H1 (cell line): ENCODE measurements at regions not wholly inside any gene's neighbourhood (a gene's known extent, or its start where the extent isn't known, plus 50 kb on each side); places are given as distances from the start of the nearest gene placed in this dataset.

ENCODE experiments used
- CTCF ChIA-PET: fragments of 300-600 bp; sonication (Branson Sonifier 250); formaldehyde crosslinking; loops from one replicate; lab custom pipeline; 2021; ENCODE audit not compliant: partially characterized antibody; lab: Charles Lee
- POLR2A ChIA-PET: fragments of 300-600 bp; sonication (Branson Sonifier 250); formaldehyde crosslinking; loops from one replicate; lab custom pipeline; 2021; ENCODE audit warnings: inconsistent platforms; ENCODE audit not compliant: partially characterized antibody; lab: Charles Lee
- DNase-seq, 2 experiments: peaks; one replicate each; pipeline versions ENCODE4 v3.0.0 to v3.0.0-alpha.2; 2010 to 2022; ENCODE audit warnings: low spot score in 2 of 2, low read depth in 1 of 2, mixed read lengths in 1 of 2
- FAIRE-seq: peaks from 2 replicates; lab custom pipeline; 2011; peaks lifted over from hg19 to GRCh38; lab: Jason Lieb, UNC
- H2AFZ ChIP-seq: 2 replicates; pipeline ENCODE4 v1.8.1; 2012; ENCODE audit warnings: low read length, inconsistent platforms
- H2AK5ac ChIP-seq: 2 replicates; pipeline ENCODE4 v1.6.1; 2013; ENCODE audit warnings: low read depth, low read length
- H2BK120ac ChIP-seq: replicated peaks from 2 replicates; pipeline ENCODE3; 2013; ENCODE audit warnings: low read depth, low read length, inconsistent platforms
- H2BK12ac ChIP-seq: 2 replicates; pipeline ENCODE4 v1.6.1; 2013; ENCODE audit warnings: low read depth, low read length
- H2BK15ac ChIP-seq: 2 replicates; pipeline ENCODE4 v1.6.1; 2013; ENCODE audit warnings: low read length
- H2BK20ac ChIP-seq: 2 replicates; pipeline ENCODE4 v1.6.1; 2013; ENCODE audit warnings: low read length
- H2BK5ac ChIP-seq: 2 replicates; pipeline ENCODE4 v1.6.1; 2013; ENCODE audit warnings: low read depth, low read length
- H3K14ac ChIP-seq: 2 replicates; pipeline ENCODE4 v1.6.1; 2013; ENCODE audit warnings: inconsistent platforms; ENCODE audit not compliant: insufficient read length
- H3K18ac ChIP-seq: 2 replicates; pipeline ENCODE4 v1.6.1; 2013; ENCODE audit warnings: low read length; ENCODE audit errors: extremely low read depth
- H3K23ac ChIP-seq: 2 replicates; pipeline ENCODE4 v1.6.1; 2013; ENCODE audit warnings: inconsistent platforms; ENCODE audit not compliant: insufficient read length
- H3K23me2 ChIP-seq: 2 replicates; pipeline ENCODE4 v1.6.1; 2013; ENCODE audit warnings: low read depth, low read length
- H3K27ac ChIP-seq: 2 replicates; pipeline ENCODE4 v1.6.1; 2011; ENCODE audit warnings: low read depth, low read length, inconsistent platforms
- H3K27me3 ChIP-seq, 4 experiments: replicated peaks in 1 of 4; 1 replicate in 1 of 4; 2 replicates in 3 of 4; pipeline versions ENCODE4 v1.6.1 to v1.8.1; 2011 to 2013; ENCODE audit warnings: low read length in 3 of 4, mild to moderate bottlenecking in 3 of 4, inconsistent platforms in 2 of 4, mixed read lengths in 2 of 4, moderate library complexity in 1 of 4; ENCODE audit not compliant: control insufficient read depth in 3 of 4, insufficient read depth in 3 of 4; ENCODE audit errors: extremely low read depth in 1 of 4
- H3K36me3 ChIP-seq, 4 experiments: 2 replicates each; pipeline versions ENCODE4 v1.6.1 to v1.8.1; 2011 to 2013; ENCODE audit warnings: mild to moderate bottlenecking in 4 of 4, low read length in 3 of 4, moderate library complexity in 2 of 4, control low read depth in 1 of 4, inconsistent platforms in 1 of 4; ENCODE audit not compliant: insufficient read depth in 4 of 4, control insufficient read depth in 2 of 4
- H3K4ac ChIP-seq: replicated peaks from 2 replicates; pipeline ENCODE3; 2013; ENCODE audit warnings: low read length, low read depth, mixed read lengths, inconsistent platforms; ENCODE audit not compliant: insufficient read length
- H3K4me1 ChIP-seq, 4 experiments: replicated peaks in 1 of 4; 1 replicate in 1 of 4; 2 replicates in 3 of 4; pipeline versions ENCODE4 v1.6.1 to v1.8.1; 2011 to 2013; ENCODE audit warnings: low read length in 3 of 4, inconsistent platforms in 2 of 4, mixed read lengths in 1 of 4; ENCODE audit not compliant: insufficient read depth in 4 of 4, control insufficient read depth in 3 of 4
- H3K4me2 ChIP-seq, 2 experiments: 2 replicates each; pipeline versions ENCODE4 v1.6.1 to v1.8.1; 2011 to 2013; ENCODE audit warnings: low read depth in 2 of 2, low read length in 2 of 2, control low read depth in 1 of 2, inconsistent platforms in 1 of 2, mild to moderate bottlenecking in 1 of 2; ENCODE audit not compliant: insufficient read depth in 1 of 2
- H3K4me3 ChIP-seq, 4 experiments: fragments of 200-600, 300-600 bp in 1 of 4; sonication (generic), shearing (Covaris generic), sonication (Bioruptor Twin) in 1 of 4; 2 replicates each; pipeline versions ENCODE4 v1.5.1 to v1.8.1; 2011 to 2016; ENCODE audit warnings: low read length in 4 of 4, low read depth in 3 of 4, control low read depth in 2 of 4, inconsistent platforms in 2 of 4, mild to moderate bottlenecking in 2 of 4, mixed read lengths in 1 of 4, moderate library complexity in 1 of 4; ENCODE audit not compliant: insufficient read depth in 2 of 4; ENCODE audit errors: extremely low read depth in 1 of 4
- H3K56ac ChIP-seq: replicated peaks from 2 replicates; pipeline ENCODE3; 2013; ENCODE audit warnings: low read depth, mild to moderate bottlenecking, mixed read lengths, low read length, inconsistent platforms; ENCODE audit not compliant: insufficient read length
- H3K79me1 ChIP-seq: 2 replicates; pipeline ENCODE4 v1.6.1; 2013; ENCODE audit warnings: low read depth, low read length, control low read depth
- H3K79me2 ChIP-seq, 2 experiments: 2 replicates each; pipeline versions ENCODE4 v1.6.1 to v1.8.1; 2012 to 2013; ENCODE audit warnings: low read length in 2 of 2, mild to moderate bottlenecking in 2 of 2, inconsistent platforms in 1 of 2; ENCODE audit not compliant: insufficient read depth in 2 of 2, control insufficient read depth in 1 of 2
- H3K9ac ChIP-seq, 4 experiments: replicated peaks in 1 of 4; 1 replicate in 1 of 4; 2 replicates in 3 of 4; pipeline versions ENCODE4 v1.6.1 to v1.8.1; 2011 to 2013; ENCODE audit warnings: low read depth in 3 of 4, low read length in 3 of 4, control low read depth in 2 of 4, mild to moderate bottlenecking in 2 of 4, moderate library complexity in 2 of 4, inconsistent platforms in 1 of 4; ENCODE audit errors: extremely low read depth in 1 of 4
- H3K9me3 ChIP-seq, 2 experiments: 2 replicates each; pipeline versions ENCODE4 v1.6.1 to v1.8.1; 2012 to 2013; ENCODE audit warnings: mild to moderate bottlenecking in 2 of 2, moderate library complexity in 2 of 2, control low read depth in 1 of 2, inconsistent platforms in 1 of 2, low read depth in 1 of 2, low read length in 1 of 2, mixed read lengths in 1 of 2; ENCODE audit not compliant: insufficient read depth in 2 of 2
- H4K20me1 ChIP-seq, 2 experiments: replicated peaks in 1 of 2; 2 replicates each; pipeline versions ENCODE3 to v1.8.1; 2011 to 2013; ENCODE audit warnings: inconsistent platforms in 2 of 2, low read length in 2 of 2, mild to moderate bottlenecking in 1 of 2; ENCODE audit not compliant: insufficient read depth in 2 of 2, control insufficient read depth in 1 of 2
- H4K5ac ChIP-seq: 2 replicates; pipeline ENCODE4 v1.6.1; 2013; ENCODE audit warnings: low read length, low read depth, mixed read lengths, inconsistent platforms; ENCODE audit not compliant: insufficient read length
- H4K8ac ChIP-seq: 2 replicates; pipeline ENCODE4 v1.8.0; 2013; ENCODE audit warnings: mild to moderate bottlenecking, moderate library complexity, low read length, inconsistent platforms; ENCODE audit not compliant: insufficient read depth; ENCODE audit errors: extremely low read depth
- H4K91ac ChIP-seq: replicated peaks from 2 replicates; pipeline ENCODE3; 2013; ENCODE audit warnings: low read length, mixed read lengths, inconsistent platforms; ENCODE audit not compliant: insufficient read length
- CTCF ChIP-seq, 3 experiments: IDR thresholded peaks; 1 replicate in 2 of 3; 2 replicates in 1 of 3; pipeline versions ENCODE4 v1.5.1 to v1.6.1; 2011; ENCODE audit warnings: low read length in 3 of 3, mild to moderate bottlenecking in 3 of 3, inconsistent platforms in 2 of 3, low read depth in 1 of 3, moderate library complexity in 1 of 3; ENCODE audit not compliant: insufficient read depth in 1 of 3; ENCODE audit errors: control extremely low read depth in 1 of 3
- PHF8 ChIP-seq: fragments of 200-600 bp; sonication (generic); conservative IDR thresholded peaks from 2 replicates; pipeline ENCODE4 v1.7.1; 2012; ENCODE audit warnings: low read depth, mild to moderate bottlenecking, inconsistent platforms, low read length, moderate library complexity
- RNF2 ChIP-seq: fragments of 200-900, 300-1000 bp; sonication (generic); IDR thresholded peaks from 2 replicates; pipeline ENCODE4 v1.7.1; 2016; ENCODE audit warnings: borderline replicate concordance, low read depth, mild to moderate bottlenecking, antibody characterized with exemption, low read length; ENCODE audit not compliant: poor library complexity, severe bottlenecking; ENCODE audit errors: missing control alignments
- SP1 ChIP-seq: IDR thresholded peaks from 2 replicates; pipeline ENCODE4 v1.6.1; 2011; ENCODE audit warnings: low read depth, low read length
- YY1 ChIP-seq: IDR thresholded peaks from 2 replicates; pipeline ENCODE4 v1.6.1; 2011; ENCODE audit warnings: low read depth, mild to moderate bottlenecking, low read length
- WGBS, 2 experiments: shearing (Covaris generic) in 1 of 2; methylation state at CpG; one replicate each; pipeline versions ENCODE4 v1.1.6 to v1.1.7; 2013 to 2015; ENCODE audit warnings: low lambda C conversion rate in 2 of 2, mixed read lengths in 2 of 2, inconsistent platforms in 1 of 2, low coverage in 1 of 2, missing lambda C conversion rate in 1 of 2; ENCODE audit not compliant: insufficient replicate concordance in 2 of 2, insufficient coverage in 1 of 2, insufficient read length in 1 of 2; ENCODE audit errors: extremely low coverage in 1 of 2, missing lambda C conversion rate in 1 of 2; 5-methylcytosine and 5-hydroxymethylcytosine counted together
- TF ChIP-seq, protein P1 (sequence below): IDR thresholded peaks from 2 replicates; pipeline ENCODE4 v1.6.1; 2012; ENCODE audit warnings: low read length, inconsistent platforms

GRCh38 chr1:208475951-208476845, 232.0 kb upstream of the PLXNA2 start:
- Histone ChIP-seq H3K4ac (no peak overlapping the region), H3K23ac (no peak overlapping the region), H3K14ac (no peak overlapping the region), H3K9ac (no peak overlapping the region), H3K56ac (no peak overlapping the region), H3K18ac (no peak overlapping the region; the same call in 1 of the 2 replicates), H2BK15ac (no peak overlapping the region), H3K9me3 (no peaks in the 10 kb centered on the region), H3K36me3 (no peaks in the 10 kb centered on the region), H4K20me1 (no peaks in the 10 kb centered on the region), H2BK120ac (no peak overlapping the region), H2BK20ac (no peak overlapping the region), H4K8ac (no peak overlapping the region), H2AFZ (peak overlapping the region; percentile 9; the same call in 1 of the 2 replicates), H3K27me3 (no peaks in the 10 kb centered on the region; a peak in 1 of 7 replicates), H2BK5ac (no peak overlapping the region), H3K4me2 (no peak overlapping the region; a peak in 2 of 4 replicates), H3K79me1 (no peaks in the 10 kb centered on the region), H3K4me1 (peaks cover 0 to 11% (median 4%) of the 10 kb centered on the region in 4 experiments; a peak in 2 of 7 replicates), H2AK5ac (no peak overlapping the region), H3K23me2 (no peaks in the 10 kb centered on the region), H3K4me3 (no peak overlapping the region), H3K27ac (peak overlapping the region; percentile 37; the same call in 1 of the 2 replicates), H4K91ac (no peak overlapping the region), H4K5ac (no peak overlapping the region), H3K79me2 (no peaks in the 10 kb centered on the region), H2BK12ac (peak overlapping the region; percentile 30)
- WGBS, 2 experiments = 85% methylated on average over 5 of the region's 5 CpGs; no CpG with 5 or more reads in 1 of the 2 experiments
- FAIRE-seq = peak; percentile 69
- POLR2A ChIA-PET = no interaction called here
- CTCF ChIA-PET = interaction anchor here (0.6 to 3.6 kb wide), 22 partner anchors 8 to 1093 kb away, joined by 3 to 22 read pairs (median 4); no protein-coding TSS in a partner anchor
- peak; percentile 25 to 50 for DNase-seq
- TF ChIP-seq SP1 = 0 out of 2 replicates have a peak, but pooled peaks have one; percentile 19
- TF ChIP-seq, protein P1, sequence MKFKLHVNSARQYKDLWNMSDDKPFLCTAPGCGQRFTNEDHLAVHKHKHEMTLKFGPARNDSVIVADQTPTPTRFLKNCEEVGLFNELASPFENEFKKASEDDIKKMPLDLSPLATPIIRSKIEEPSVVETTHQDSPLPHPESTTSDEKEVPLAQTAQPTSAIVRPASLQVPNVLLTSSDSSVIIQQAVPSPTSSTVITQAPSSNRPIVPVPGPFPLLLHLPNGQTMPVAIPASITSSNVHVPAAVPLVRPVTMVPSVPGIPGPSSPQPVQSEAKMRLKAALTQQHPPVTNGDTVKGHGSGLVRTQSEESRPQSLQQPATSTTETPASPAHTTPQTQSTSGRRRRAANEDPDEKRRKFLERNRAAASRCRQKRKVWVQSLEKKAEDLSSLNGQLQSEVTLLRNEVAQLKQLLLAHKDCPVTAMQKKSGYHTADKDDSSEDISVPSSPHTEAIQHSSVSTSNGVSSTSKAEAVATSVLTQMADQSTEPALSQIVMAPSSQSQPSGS = no peak
- peak in 2 of 3 experiments; percentile 60 to 73; a peak in 3 of 4 replicates for TF ChIP-seq CTCF (IDR thresholded peaks at IDR 0.05; ENCODE audit: control extremely low read depth in 1 of 3, insufficient read depth in 1 of 3, low read depth in 1 of 3, low read length in 3 of 3)
- TF ChIP-seq PHF8 = no peak
- no peak for TF ChIP-seq RNF2
- TF ChIP-seq YY1 = 0 out of 2 replicates have a peak, but pooled peaks have one; percentile 27
